ENCODE measurements at regions not wholly inside any gene's neighbourhood (a gene's known extent, or its start where the extent isn't known, plus 50 kb on each side); places are given as distances from the start of the nearest gene placed in this dataset.

DNA sequence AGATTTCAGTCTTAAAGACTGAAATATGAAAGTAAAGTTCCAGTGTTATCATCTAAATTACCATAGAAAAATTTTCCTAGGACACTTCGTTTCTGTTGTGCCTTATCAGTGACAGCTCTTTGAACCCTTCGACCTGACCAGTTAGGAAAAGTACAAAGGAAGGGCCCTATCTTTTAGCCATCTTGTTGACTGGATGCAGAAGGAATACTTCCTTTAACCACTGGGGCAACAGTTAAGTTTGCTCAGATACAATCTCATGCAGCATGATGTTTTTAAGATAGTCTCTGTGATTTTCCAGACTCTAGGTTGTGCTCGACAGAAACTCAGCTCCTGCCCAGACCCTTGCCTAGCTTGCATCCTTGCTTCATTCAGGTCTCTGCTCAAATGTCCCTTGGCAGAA lies 210.5 kb upstream of the RPS6KA3 start:
- no peak overlapping the region for H3K27ac ChIP-seq
- TF ChIP-seq CTCF (conservative IDR thresholded peaks at IDR 0.05): no peak

- TF ChIP-seq CTCF (conservative IDR thresholded peaks at IDR 0.05): no peak
- no peak overlapping the region for H3K27ac ChIP-seq
Measured at GRCh38 chrX:20472620-20473258, 206.0 kb upstream of the RPS6KA3 start.

DNA sequence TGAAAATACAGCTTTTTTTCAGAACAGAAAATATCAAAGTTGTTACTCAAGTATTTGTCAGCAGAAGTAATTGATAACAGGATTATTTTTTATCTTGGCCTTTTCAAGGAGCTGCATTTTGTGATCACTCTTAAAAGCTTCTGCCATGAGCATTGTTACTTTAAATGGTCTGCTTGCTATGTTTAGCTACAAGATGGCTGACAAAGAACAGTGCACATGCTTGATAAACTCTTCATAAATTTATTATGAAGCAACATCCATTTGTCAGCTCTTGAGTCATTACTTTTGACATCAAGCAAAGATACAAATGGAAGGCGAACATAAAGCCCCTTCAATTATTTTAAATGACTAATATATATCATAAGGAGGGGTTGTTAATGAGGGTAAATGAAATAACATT lies 205.4 kb upstream of the RPS6KA3 start:
- TF ChIP-seq CTCF (conservative IDR thresholded peaks at IDR 0.05): no peak
- H3K27ac ChIP-seq: no peak overlapping the region

DNA sequence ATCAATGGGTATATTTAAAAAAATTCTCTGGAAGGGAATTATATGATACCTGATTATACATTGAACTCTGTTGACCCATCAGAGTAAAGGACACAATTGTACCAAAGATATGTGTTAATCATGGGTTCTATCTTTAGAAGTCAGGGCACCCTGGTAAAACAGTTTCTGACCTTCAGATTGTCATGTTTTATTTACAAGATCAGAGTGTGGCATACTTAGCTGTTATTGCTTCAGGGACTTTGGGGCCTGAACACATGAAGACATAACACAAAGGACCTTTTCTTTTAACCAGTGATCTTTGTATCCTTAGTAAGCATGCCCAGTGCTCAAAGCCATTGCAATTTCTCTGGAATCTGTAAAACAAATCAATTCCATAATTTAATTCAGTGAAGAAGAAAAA lies 204.8 kb upstream of the RPS6KA3 start:
- no peak for TF ChIP-seq CTCF (conservative IDR thresholded peaks at IDR 0.05)
- no peak overlapping the region for H3K27ac ChIP-seq

- no peak for TF ChIP-seq CTCF (conservative IDR thresholded peaks at IDR 0.05)
- no peak overlapping the region for H3K27ac ChIP-seq
Measured at GRCh38 chrX:20463296-20464075, 196.8 kb upstream of the RPS6KA3 start.

DNA sequence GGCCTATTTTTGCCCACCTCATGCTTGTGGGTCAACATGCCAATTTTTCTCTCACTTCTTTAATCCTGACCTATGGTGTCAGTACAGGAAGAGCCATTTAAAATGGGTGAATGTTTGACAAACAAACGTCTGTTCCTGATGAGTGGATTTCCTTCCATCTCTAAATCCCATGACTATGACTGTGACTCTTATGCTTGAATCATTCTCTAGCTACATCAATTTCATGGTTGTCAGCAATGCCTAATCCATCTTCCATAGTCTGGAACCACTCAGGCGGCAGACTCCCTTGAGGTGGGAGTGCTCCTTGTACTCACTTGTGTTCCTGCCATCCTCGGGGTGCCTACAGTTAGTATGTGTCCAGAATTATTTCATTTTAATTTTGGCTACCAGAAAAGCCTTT lies 194.9 kb upstream of the RPS6KA3 start:
- H3K27ac ChIP-seq: no peak overlapping the region
- no peak for TF ChIP-seq CTCF (conservative IDR thresholded peaks at IDR 0.05)

DNA sequence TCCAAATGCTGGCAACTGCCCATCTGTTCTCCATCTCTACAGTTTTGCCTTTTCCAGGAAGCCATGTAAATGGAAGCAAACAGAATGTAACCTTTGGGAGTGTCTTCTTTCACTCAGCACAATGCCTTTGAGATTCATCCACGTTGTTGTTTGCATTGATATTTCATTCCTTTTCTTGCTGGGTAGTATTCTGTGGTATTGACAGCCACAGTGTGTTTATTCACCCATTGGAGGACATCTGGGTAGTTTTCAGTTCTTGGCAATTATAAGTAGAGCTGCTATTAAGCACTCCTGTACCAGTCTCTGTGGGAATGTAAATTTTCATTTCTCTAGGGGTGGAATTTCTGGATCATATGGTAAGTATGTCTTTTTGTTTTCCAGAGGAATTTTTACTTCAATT lies 194.3 kb upstream of the RPS6KA3 start:
- TF ChIP-seq CTCF (conservative IDR thresholded peaks at IDR 0.05): no peak

More for the DNA sequence above, 194.3 kb upstream of the RPS6KA3 start:
- no peak overlapping the region for H3K27ac ChIP-seq

All from VCaP (cell line).